OCI-LY7 (cell line): ENCODE measurements at regions not wholly inside any gene's neighbourhood (a gene's known extent, or its start where the extent isn't known, plus 50 kb on each side); places are given as distances from the start of the nearest gene placed in this dataset.

Source experiments
- BruUV-seq: library from RNA; stranded (reverse); fragments of 400-500 nt; replicated peaks from 2 replicates; lab custom pipeline; 2021; lab: Mats Ljungman, UMichigan
- CTCF ChIA-PET: fragments of 300-600 bp; sonication (Branson Sonifier 250); formaldehyde crosslinking; loops from one replicate; lab custom pipeline; 2022; ENCODE audit warnings: antibody characterized with exemption; ENCODE audit not compliant: unreplicated experiment; lab: Charles Lee
- POLR2A ChIA-PET: fragments of 300-600 bp; sonication (Branson Sonifier 250); formaldehyde crosslinking; loops from one replicate; lab custom pipeline; 2022; ENCODE audit warnings: antibody characterized with exemption; lab: Charles Lee
- DNase-seq: peaks from one replicate; pipeline ENCODE4 v3.0.0-alpha.2; 2015; ENCODE audit warnings: low spot score
- H2AFZ ChIP-seq: fragments of 200-600 bp; sonication (generic), shearing (Covaris generic); 2 replicates; pipeline ENCODE4 v1.6.1; 2014; ENCODE audit warnings: mild to moderate bottlenecking, antibody characterized with exemption, low read length, moderate library complexity
- H3K27ac ChIP-seq: fragments of 200-600 bp; sonication (generic); 2 replicates; pipeline ENCODE4 v1.5.1; 2014; ENCODE audit warnings: mixed run types, low read depth, mild to moderate bottlenecking, moderate library complexity, low read length, inconsistent platforms; ENCODE audit not compliant: poor library complexity, severe bottlenecking
- H3K36me3 ChIP-seq: fragments of 200-600 bp; sonication (generic); 2 replicates; pipeline ENCODE4 v1.6.1; 2014; ENCODE audit warnings: mild to moderate bottlenecking, antibody characterized with exemption, low read length, moderate library complexity, mixed read lengths; ENCODE audit not compliant: insufficient read depth
- H3K4me1 ChIP-seq: fragments of 200-600 bp; sonication (generic); 2 replicates; pipeline ENCODE4 v1.5.1; 2014; ENCODE audit warnings: mild to moderate bottlenecking, low read length; ENCODE audit not compliant: insufficient read depth, poor library complexity, severe bottlenecking
- H3K4me2 ChIP-seq: fragments of 200-600 bp; sonication (generic); 2 replicates; pipeline ENCODE4 v1.6.1; 2014; ENCODE audit warnings: mild to moderate bottlenecking, low read length
- H3K4me3 ChIP-seq: fragments of 200-600 bp; sonication (generic); 2 replicates; pipeline ENCODE4 v1.5.1; 2014; ENCODE audit warnings: mild to moderate bottlenecking, low read depth, low read length; ENCODE audit not compliant: poor library complexity, severe bottlenecking
- H3K79me2 ChIP-seq: fragments of 200-600 bp; sonication (generic); 2 replicates; pipeline ENCODE4 v1.6.1; 2016; ENCODE audit warnings: low read depth, mild to moderate bottlenecking, low read length, moderate library complexity, mixed read lengths; ENCODE audit not compliant: insufficient read depth
- H3K9me2 ChIP-seq: fragments of 200-600 bp; sonication (generic); 2 replicates; pipeline ENCODE4 v1.6.1; 2016; ENCODE audit warnings: mild to moderate bottlenecking, low read length, mixed read lengths; ENCODE audit not compliant: insufficient read depth
- H3K9me3 ChIP-seq: fragments of 200-600 bp; sonication (generic); 2 replicates; pipeline ENCODE4 v1.6.1; 2014; ENCODE audit warnings: mild to moderate bottlenecking, mixed run types, low read length, mixed read lengths
- H4K20me1 ChIP-seq: fragments of 200-600 bp; sonication (generic); 2 replicates; pipeline ENCODE4 v1.6.1; 2014; ENCODE audit warnings: mild to moderate bottlenecking, antibody characterized with exemption, low read length, moderate library complexity, mixed read lengths; ENCODE audit not compliant: insufficient read depth
- EZH2phosphoT487 ChIP-seq: fragments of 200-600 bp; sonication (generic); IDR thresholded peaks from 2 replicates; pipeline ENCODE4 v1.6.1; 2018; ENCODE audit warnings: low read depth, borderline replicate concordance, mild to moderate bottlenecking, mixed run types, antibody characterized with exemption, low read length, moderate library complexity, mixed read lengths
- intact Hi-C: fragments of 100-400 bp; cut with micrococcal nuclease; formaldehyde crosslinking; loops from one replicate; pipeline ENCODE4 v1.10.0; 2022; ENCODE audit not compliant: unreplicated experiment
- TF ChIP-seq, protein P1 (sequence below): fragments of 200-600 bp; sonication (generic); conservative IDR thresholded peaks from 2 replicates; pipeline ENCODE4 v1.5.1; 2014; ENCODE audit warnings: mild to moderate bottlenecking, antibody characterized with exemption, low read length, moderate library complexity, mixed read lengths

DNA sequence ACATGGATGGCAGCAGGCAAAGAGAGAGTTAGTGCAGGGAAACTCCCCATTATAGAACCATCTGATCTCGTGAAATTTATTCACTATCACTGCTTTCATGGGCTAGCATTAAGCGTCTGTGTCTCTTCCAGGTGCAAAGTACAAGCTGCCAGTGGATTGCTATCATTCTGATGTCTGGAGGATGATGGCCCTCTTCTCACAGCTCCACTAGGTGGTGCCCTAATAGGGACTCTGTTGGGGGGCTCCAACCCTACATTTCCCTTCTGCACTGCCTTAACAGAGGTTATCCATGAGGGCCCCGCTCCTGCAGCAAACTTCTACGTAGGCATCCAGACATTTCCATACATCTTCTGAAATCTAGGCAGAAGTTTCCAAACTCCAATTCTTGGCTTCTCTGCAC, 347.8 kb upstream of the HS3ST5 start:
- Histone ChIP-seq H3K9me3 (no peaks in the 10 kb centered on the region), H3K79me2 (no peaks in the 10 kb centered on the region), H3K4me1 (no peaks in the 10 kb centered on the region), H3K27ac (no peak overlapping the region), H3K9me2 (no peaks in the 10 kb centered on the region), H3K36me3 (no peaks in the 10 kb centered on the region), H3K4me2 (no peak overlapping the region), H3K4me3 (no peak overlapping the region), H4K20me1 (no peaks in the 10 kb centered on the region), H2AFZ (no peak overlapping the region)
- intact Hi-C loops: no loop called here
- ChIA-PET POLR2A (interaction anchor here (0.6 to 1.0 kb wide), 3 partner anchors 11 to 168 kb away, joined by 3 to 6 read pairs (median 5); no protein-coding TSS in a partner anchor), CTCF (no interaction called here)
- DNase-seq: no peak
- no TSS peak for BruUV-seq
- TF ChIP-seq, protein P1, sequence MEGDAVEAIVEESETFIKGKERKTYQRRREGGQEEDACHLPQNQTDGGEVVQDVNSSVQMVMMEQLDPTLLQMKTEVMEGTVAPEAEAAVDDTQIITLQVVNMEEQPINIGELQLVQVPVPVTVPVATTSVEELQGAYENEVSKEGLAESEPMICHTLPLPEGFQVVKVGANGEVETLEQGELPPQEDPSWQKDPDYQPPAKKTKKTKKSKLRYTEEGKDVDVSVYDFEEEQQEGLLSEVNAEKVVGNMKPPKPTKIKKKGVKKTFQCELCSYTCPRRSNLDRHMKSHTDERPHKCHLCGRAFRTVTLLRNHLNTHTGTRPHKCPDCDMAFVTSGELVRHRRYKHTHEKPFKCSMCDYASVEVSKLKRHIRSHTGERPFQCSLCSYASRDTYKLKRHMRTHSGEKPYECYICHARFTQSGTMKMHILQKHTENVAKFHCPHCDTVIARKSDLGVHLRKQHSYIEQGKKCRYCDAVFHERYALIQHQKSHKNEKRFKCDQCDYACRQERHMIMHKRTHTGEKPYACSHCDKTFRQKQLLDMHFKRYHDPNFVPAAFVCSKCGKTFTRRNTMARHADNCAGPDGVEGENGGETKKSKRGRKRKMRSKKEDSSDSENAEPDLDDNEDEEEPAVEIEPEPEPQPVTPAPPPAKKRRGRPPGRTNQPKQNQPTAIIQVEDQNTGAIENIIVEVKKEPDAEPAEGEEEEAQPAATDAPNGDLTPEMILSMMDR: peak; percentile 34; the same call in 1 of the 2 replicates
- no peak for TF ChIP-seq EZH2phosphoT487

DNA sequence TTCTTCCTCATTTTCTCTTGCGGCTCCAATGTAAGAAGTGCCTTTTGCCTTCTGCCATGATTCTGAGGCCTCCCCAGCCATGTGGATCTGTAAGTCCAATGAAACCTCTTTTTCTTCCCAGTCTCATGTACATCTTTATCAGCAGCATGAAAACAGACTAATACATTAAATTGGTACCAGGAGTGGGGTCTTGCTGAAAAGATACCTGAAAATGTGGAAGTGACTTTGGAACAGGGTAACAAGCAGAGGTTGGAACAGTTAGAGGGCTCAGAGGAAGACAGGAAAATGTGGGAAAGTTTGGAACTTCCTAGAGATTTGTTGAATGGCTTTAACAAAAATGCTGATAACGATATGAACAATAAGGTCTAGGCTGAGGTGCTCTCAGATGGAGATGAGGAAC, 316.7 kb upstream of the HS3ST5 start:
- H3K36me3 ChIP-seq: no peaks in the 10 kb centered on the region
- intact Hi-C loops: no loop called here
- TF ChIP-seq, protein P1: no peak
- TF ChIP-seq EZH2phosphoT487: no peak

DNA sequence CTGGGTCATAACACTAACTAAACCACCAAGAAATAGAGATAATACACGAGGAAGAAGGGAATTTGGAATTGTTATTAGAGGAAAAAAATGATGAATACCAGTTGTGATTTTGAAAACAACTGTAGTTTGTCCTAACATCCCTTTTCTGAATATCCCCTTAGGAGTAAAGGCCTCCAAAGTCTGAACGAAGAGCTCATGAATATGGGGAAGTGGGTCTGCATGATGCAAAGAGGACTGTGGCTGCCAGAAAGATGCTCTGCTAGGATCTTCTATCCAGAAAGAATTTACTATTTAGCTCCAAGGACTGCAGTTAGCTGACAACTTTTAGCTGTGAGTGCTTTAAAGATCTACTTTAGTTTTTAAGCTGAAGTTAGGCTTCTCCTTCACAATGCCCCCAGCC, 308.8 kb upstream of the HS3ST5 start:
- Histone ChIP-seq H3K4me3 (no peak overlapping the region), H3K27ac (no peak overlapping the region), H3K4me1 (no peaks in the 10 kb centered on the region), H3K9me2 (no peaks in the 10 kb centered on the region), H3K4me2 (no peak overlapping the region), H3K36me3 (no peaks in the 10 kb centered on the region), H4K20me1 (no peaks in the 10 kb centered on the region), H2AFZ (no peak overlapping the region), H3K9me3 (no peaks in the 10 kb centered on the region), H3K79me2 (no peaks in the 10 kb centered on the region)
- DNase-seq: no peak
- TF ChIP-seq, protein P1: no peak
- TF ChIP-seq EZH2phosphoT487: no peak
- ChIA-PET CTCF (no interaction called here), POLR2A (no interaction called here)
- no TSS peak for BruUV-seq
- intact Hi-C loops: no loop called here

More for the DNA sequence above, 316.7 kb upstream of the HS3ST5 start:
- ChIA-PET CTCF (no interaction called here), POLR2A (no interaction called here)
- no peak overlapping the region for H3K27ac ChIP-seq
- H3K79me2 ChIP-seq: no peaks in the 10 kb centered on the region
- no peak overlapping the region for H3K4me2 ChIP-seq
- no peaks in the 10 kb centered on the region for H3K9me3 ChIP-seq
- no peaks in the 10 kb centered on the region for H4K20me1 ChIP-seq
- no peak overlapping the region for H2AFZ ChIP-seq
- DNase-seq: no peak
- no peaks in the 10 kb centered on the region for H3K4me1 ChIP-seq
- no peaks in the 10 kb centered on the region for H3K9me2 ChIP-seq
- H3K4me3 ChIP-seq: no peak overlapping the region
- no TSS peak for BruUV-seq
